Cardiac fibroblast (primary cell): ENCODE measurements at regions not wholly inside any gene's neighbourhood (a gene's known extent, or its start where the extent isn't known, plus 50 kb on each side); places are given as distances from the start of the nearest gene placed in this dataset.
"Not testable (repeated sequence)": the region's sequence is repeated elsewhere in the genome, so short reads cannot be mapped to it uniquely, and the experiment has no call there.

ENCODE experiments used
- DNase-seq, 2 donors: peaks; one replicate each; pipeline versions ENCODE4 v3.0.0 to v3.0.0-alpha.2; 2010; ENCODE audit warnings: low read depth in 2 of 2
- H3K4me3 ChIP-seq, 2 donors: replicated peaks in 1 of 2; 1 replicate in 1 of 2; 2 replicates in 1 of 2; pipeline ENCODE4 v1.5.1; 2011; ENCODE audit warnings: low read depth in 2 of 2, low read length in 2 of 2, mild to moderate bottlenecking in 2 of 2, moderate library complexity in 1 of 2
- CTCF ChIP-seq: IDR thresholded peaks from one replicate; pipeline ENCODE4 v1.5.1; 2011; ENCODE audit warnings: low read depth, mild to moderate bottlenecking, low read length, inconsistent platforms

DNA sequence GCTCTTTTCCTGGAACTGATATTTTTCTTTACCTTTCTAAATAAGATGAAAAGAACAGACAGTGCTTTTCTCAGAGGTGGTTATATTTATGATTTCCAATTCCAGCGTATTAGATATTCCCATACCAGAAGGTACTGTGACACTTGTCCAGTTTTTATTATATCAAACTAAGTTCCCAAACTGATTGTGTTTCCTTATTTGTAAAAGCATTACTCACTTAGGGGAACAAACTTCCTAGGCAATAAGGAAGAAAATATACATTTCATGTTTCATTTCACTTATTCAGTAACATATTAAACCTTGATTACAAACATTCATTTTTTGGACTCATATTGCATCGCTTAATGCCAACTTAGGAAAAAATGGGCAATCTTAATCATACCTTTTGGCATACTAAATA lies 1480.0 kb upstream of the NUDT12 start:
- H3K4me3 ChIP-seq, result no peak overlapping the region
- no peak for TF ChIP-seq CTCF
- no peak for DNase-seq

GRCh38 chr5:105036814-105037213 lies 1474.2 kb upstream of the NUDT12 start:
- H3K4me3 ChIP-seq, DNase-seq: not testable (repeated sequence)

DNA sequence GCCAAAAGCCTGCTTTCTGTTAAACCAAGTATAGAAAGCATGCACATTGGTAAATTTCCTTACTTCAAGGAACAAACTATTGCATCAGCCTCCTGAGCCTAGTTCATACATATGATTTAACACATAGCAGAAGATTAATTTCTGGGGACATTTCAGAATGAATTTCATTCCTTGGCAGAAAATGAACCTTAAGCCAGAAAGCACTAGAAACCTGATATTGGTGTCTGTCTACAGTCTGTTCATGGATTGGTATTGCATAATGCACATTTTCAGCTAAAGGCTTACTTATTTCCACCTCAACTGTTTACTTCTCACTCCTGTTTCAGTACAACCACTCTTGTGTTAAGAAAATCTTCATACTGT lies 1471.8 kb upstream of the NUDT12 start:
- TF ChIP-seq CTCF, result no peak
- peak in 1 of 2 donors; percentile 12 for DNase-seq

DNA sequence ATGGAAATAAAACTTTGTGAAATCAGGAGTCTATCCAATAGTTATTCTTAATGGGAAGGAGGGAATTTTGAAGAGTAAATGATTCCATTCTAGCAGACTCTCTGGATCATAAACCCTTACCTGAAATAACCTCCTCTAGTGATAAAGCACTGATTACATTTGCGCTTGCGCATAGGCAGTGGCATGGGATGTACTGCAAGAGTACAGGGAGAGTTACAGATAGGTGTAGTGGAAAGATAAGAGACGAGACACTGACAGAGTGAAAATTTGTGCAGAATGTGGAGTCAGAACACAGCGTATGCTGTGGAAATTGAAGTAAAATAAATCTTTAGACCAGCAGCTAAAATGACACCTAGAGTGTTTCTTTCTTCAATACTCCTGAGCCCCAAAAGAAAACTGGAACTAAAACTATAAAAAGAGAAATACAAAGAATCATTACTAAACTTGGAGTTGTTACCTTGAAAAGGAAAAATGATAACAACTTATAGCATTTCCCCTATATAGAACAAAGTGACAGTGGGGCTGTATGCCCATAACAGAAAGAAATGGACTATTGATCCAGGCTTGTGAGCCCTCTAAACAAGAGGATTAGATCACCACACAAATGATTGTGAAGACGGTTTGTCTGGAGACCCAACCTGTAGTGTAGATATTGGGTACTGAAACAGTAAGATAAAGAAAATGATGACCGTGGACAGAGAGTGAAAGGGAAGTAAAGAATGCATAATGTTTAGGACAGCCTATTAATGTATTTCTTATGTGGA lies 1471.2 kb upstream of the NUDT12 start:
- no peak for TF ChIP-seq CTCF
- no peak for DNase-seq
- no peak overlapping the region for H3K4me3 ChIP-seq

More for the DNA sequence above, 1471.8 kb upstream of the NUDT12 start:
- no peak overlapping the region for H3K4me3 ChIP-seq

DNA sequence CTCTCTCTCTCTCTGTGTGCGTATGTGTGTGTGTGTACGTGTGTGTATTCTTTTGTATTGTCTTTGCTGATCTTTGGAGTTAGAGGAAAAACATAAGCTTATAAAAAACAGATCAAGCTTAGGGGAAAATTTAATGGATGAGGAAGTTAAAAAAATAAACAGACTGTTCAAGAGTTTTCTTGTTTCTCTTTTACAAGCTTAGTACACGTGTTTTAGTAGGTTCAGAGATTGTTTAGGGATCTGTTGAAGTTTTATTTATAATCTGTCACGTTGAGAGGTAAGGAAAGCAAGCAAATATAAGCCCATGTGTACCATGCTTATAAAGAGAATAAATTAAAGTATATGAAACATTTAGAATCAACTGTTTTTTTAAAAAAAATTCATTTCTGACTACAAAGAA lies 1470.3 kb upstream of the NUDT12 start:
- no peak overlapping the region for H3K4me3 ChIP-seq
- TF ChIP-seq CTCF, result no peak
- DNase-seq, result no peak

DNA sequence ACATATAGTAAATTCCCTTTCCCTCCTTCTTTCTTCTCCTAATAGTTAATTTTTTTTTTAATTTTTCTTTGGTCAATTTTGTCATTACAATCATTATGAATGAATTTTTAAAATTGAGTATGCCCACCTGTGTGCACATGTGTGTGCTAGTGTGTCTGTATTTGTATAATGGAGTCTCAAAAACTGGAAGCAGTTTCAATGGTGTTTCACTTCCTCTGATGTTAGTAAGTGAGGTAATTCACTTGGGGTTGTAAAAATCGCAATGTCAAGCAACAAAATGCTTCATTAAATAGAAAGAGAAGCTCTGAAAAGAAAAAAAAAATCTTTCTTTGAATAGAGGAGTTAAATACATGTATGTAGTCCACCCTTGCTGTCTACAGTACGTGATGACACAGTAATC lies 1467.6 kb upstream of the NUDT12 start:
- no peak for DNase-seq
- no peak for TF ChIP-seq CTCF

GRCh38 chr5:105015098-105015497 lies 1452.5 kb upstream of the NUDT12 start:
- no peak overlapping the region for H3K4me3 ChIP-seq
- DNase-seq, result no peak
- no peak for TF ChIP-seq CTCF

More for the DNA sequence above, 1467.6 kb upstream of the NUDT12 start:
- H3K4me3 ChIP-seq, result no peak overlapping the region
